Neuronal stem cell (in vitro differentiated cells): ENCODE measurements at regions not wholly inside any gene's neighbourhood (a gene's known extent, or its start where the extent isn't known, plus 50 kb on each side); places are given as distances from the start of the nearest gene placed in this dataset.
"Not testable (repeated sequence)": the region's sequence is repeated elsewhere in the genome, so short reads cannot be mapped to it uniquely, and the experiment has no call there.

ENCODE experiments used
- DNase-seq: peaks from one replicate; pipeline ENCODE4 v3.0.0-alpha.2; 2013; ENCODE audit warnings: low spot score
- H2AFZ ChIP-seq: one replicate; pipeline ENCODE4 v1.6.1; 2013; ENCODE audit warnings: mild to moderate bottlenecking, low read length, inconsistent platforms
- H2AK5ac ChIP-seq: 2 replicates; pipeline ENCODE4 v1.6.1; 2013; ENCODE audit warnings: low read depth, mild to moderate bottlenecking, inconsistent platforms, low read length, moderate library complexity, mixed read lengths
- H2BK120ac ChIP-seq: 2 replicates; pipeline ENCODE4 v1.6.1; 2013; ENCODE audit warnings: low read depth, mild to moderate bottlenecking, inconsistent platforms, low read length, moderate library complexity, mixed read lengths
- H2BK12ac ChIP-seq: one replicate; pipeline ENCODE4 v1.6.1; 2013; ENCODE audit warnings: low read length, inconsistent platforms
- H2BK15ac ChIP-seq: 2 replicates; pipeline ENCODE4 v1.6.1; 2013; ENCODE audit warnings: mild to moderate bottlenecking, low read length, inconsistent platforms, mixed read lengths
- H2BK5ac ChIP-seq: one replicate; pipeline ENCODE4 v1.6.1; 2013; ENCODE audit warnings: inconsistent platforms, mild to moderate bottlenecking, low read length, moderate library complexity
- H3K14ac ChIP-seq: one replicate; pipeline ENCODE4 v1.6.1; 2013; ENCODE audit warnings: low read length, inconsistent platforms
- H3K18ac ChIP-seq: 2 replicates; pipeline ENCODE4 v1.6.1; 2013; ENCODE audit warnings: low read length, inconsistent platforms
- H3K23ac ChIP-seq: 2 replicates; pipeline ENCODE4 v1.6.1; 2013; ENCODE audit warnings: low read depth, mild to moderate bottlenecking, mixed read lengths, low read length, inconsistent platforms; ENCODE audit not compliant: poor library complexity
- H3K27ac ChIP-seq: replicated peaks from 3 replicates; pipeline ENCODE4 v1.5.1; 2013; ENCODE audit warnings: low read length, inconsistent platforms
- H3K27me3 ChIP-seq, 3 experiments: 2 replicates each; pipeline ENCODE4 v1.6.1; 2013; ENCODE audit warnings: low read length in 3 of 3, mild to moderate bottlenecking in 2 of 3, inconsistent platforms in 1 of 3, low read depth in 1 of 3, mixed read lengths in 1 of 3, moderate library complexity in 1 of 3; ENCODE audit not compliant: control insufficient read depth in 3 of 3, insufficient read depth in 3 of 3
- H3K36me3 ChIP-seq, 2 donors: replicated peaks in 1 of 2; 2 replicates each; pipeline ENCODE4 v1.6.1; 2013; ENCODE audit warnings: low read length in 2 of 2; ENCODE audit not compliant: control insufficient read depth in 2 of 2, insufficient read depth in 2 of 2
- H3K4ac ChIP-seq: 2 replicates; pipeline ENCODE4 v1.6.1; 2013; ENCODE audit warnings: inconsistent platforms, mild to moderate bottlenecking, low read length, moderate library complexity
- H3K4me1 ChIP-seq, 2 donors: 1 replicate in 1 of 2; 2 replicates in 1 of 2; pipeline ENCODE4 v1.6.1; 2013; ENCODE audit warnings: low read length in 2 of 2, low read depth in 1 of 2; ENCODE audit not compliant: control insufficient read depth in 2 of 2, insufficient read depth in 1 of 2
- H3K4me2 ChIP-seq: one replicate; pipeline ENCODE4 v1.6.1; 2013; ENCODE audit warnings: mild to moderate bottlenecking, low read length, inconsistent platforms; ENCODE audit not compliant: insufficient read depth, poor library complexity, severe bottlenecking
- H3K4me3 ChIP-seq, 2 donors: 2 replicates each; pipeline ENCODE4 v1.5.1; 2013; ENCODE audit warnings: low read length in 2 of 2, mild to moderate bottlenecking in 2 of 2, inconsistent platforms in 1 of 2, moderate library complexity in 1 of 2
- H3K79me1 ChIP-seq: one replicate; pipeline ENCODE4 v1.6.1; 2013; ENCODE audit warnings: low read depth, mild to moderate bottlenecking, inconsistent platforms, low read length, moderate library complexity
- H3K9ac ChIP-seq: one replicate; pipeline ENCODE4 v1.6.1; 2013; ENCODE audit warnings: mild to moderate bottlenecking, low read depth, low read length, inconsistent platforms; ENCODE audit not compliant: poor library complexity
- H3K9me3 ChIP-seq, 2 donors: replicated peaks in 1 of 2; 2 replicates each; pipeline versions ENCODE3 to v1.6.1; 2013; ENCODE audit warnings: low read length in 2 of 2, mild to moderate bottlenecking in 2 of 2, inconsistent platforms in 1 of 2, low read depth in 1 of 2, mixed read lengths in 1 of 2, moderate library complexity in 1 of 2; ENCODE audit not compliant: control insufficient read depth in 2 of 2, insufficient read depth in 1 of 2
- H4K8ac ChIP-seq: one replicate; pipeline ENCODE4 v1.6.1; 2013; ENCODE audit warnings: low read depth, mild to moderate bottlenecking, inconsistent platforms, low read length, moderate library complexity
- H4K91ac ChIP-seq: one replicate; pipeline ENCODE4 v1.6.1; 2013; ENCODE audit warnings: low read length, low read depth, mild to moderate bottlenecking, inconsistent platforms; ENCODE audit not compliant: poor library complexity
- WGBS, 2 donors: extraction: QIAGEN DNeasy Blood & Tissue Kit; methylation state at CpG; one replicate each; pipeline ENCODE4 v1.1.7; 2013; ENCODE audit warnings: missing lambda C conversion rate in 2 of 2, mixed read lengths in 1 of 2; ENCODE audit not compliant: insufficient read length in 2 of 2, insufficient replicate concordance in 1 of 2; ENCODE audit errors: extremely low coverage in 2 of 2; 5-methylcytosine and 5-hydroxymethylcytosine counted together

DNA sequence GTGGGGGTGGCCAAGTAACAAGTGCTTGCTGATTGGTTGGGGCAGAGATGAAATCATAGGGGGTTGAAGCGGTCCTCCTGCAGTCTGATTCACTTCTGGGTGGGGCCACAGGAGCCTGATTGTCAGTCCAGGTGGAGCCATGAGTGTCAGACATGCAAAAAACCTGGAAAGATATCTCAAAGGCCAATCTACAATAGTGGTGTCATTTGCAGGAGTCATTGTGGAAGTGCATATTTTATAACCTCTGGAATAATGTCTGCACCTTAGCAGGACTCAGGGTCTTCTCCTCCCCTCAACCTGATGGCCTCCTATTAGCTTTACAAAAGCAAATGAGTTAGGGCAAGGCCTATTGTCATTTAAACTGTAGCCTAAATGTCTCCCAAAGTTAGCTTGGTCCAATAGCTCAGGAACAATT lies 241.4 kb downstream of the NUAK1 start:
- Histone ChIP-seq H3K79me1 (no peaks in the 10 kb centered on the region), H3K9ac (no peak overlapping the region), H2BK120ac (no peak overlapping the region), H2AK5ac (no peak overlapping the region), H2BK12ac (no peak overlapping the region), H3K9me3 (no peaks in the 10 kb centered on the region), H4K91ac (no peak overlapping the region), H2AFZ (no peak overlapping the region), H3K14ac (no peak overlapping the region), H4K8ac (no peak overlapping the region), H3K27ac (no peak overlapping the region), H3K4me1 (no peaks in the 10 kb centered on the region), H3K27me3 (no peaks in the 10 kb centered on the region), H3K23ac (no peak overlapping the region), H2BK5ac (no peak overlapping the region), H3K36me3 (no peaks in the 10 kb centered on the region), H3K4ac (no peak overlapping the region), H2BK15ac (no peak overlapping the region), H3K4me2 (no peak overlapping the region), H3K4me3 (no peak overlapping the region), H3K18ac (no peak overlapping the region)
- WGBS, 2 donors = no CpG with 5 or more reads among the region's 1 CpG
- DNase-seq = no peak

DNA sequence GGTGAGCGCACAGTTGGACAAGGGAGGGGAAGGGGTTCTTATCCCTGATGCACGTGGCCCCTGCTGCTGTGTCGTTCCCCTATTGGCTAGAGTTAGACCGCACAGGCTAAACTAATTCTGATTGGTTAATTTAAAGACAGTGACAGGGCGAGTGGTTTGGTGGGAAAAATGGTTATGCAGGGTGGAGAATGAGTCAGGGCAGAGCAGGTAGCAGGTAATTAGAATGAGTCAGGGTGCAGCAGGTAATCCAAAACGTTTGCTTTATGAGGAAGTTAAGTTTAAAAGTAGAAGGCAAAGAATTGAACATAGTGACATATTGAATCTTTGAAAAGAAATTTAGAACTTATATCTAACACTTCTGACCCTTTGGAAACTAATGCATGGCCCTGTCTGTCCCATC lies 240.5 kb downstream of the NUAK1 start:
- H2AK5ac ChIP-seq, H3K4me3 ChIP-seq, H3K9me3 ChIP-seq, H2BK120ac ChIP-seq, H3K4me2 ChIP-seq, DNase-seq, H3K9ac ChIP-seq, H2AFZ ChIP-seq, H3K18ac ChIP-seq, H3K27me3 ChIP-seq, H4K91ac ChIP-seq, H3K14ac ChIP-seq, H3K4ac ChIP-seq, H3K79me1 ChIP-seq, H4K8ac ChIP-seq, H3K36me3 ChIP-seq, H2BK12ac ChIP-seq, H3K23ac ChIP-seq, H2BK5ac ChIP-seq, H2BK15ac ChIP-seq, H3K27ac ChIP-seq, H3K4me1 ChIP-seq: not testable (repeated sequence)
- WGBS, 2 donors = no CpG with 5 or more reads among the region's 6 CpGs

DNA sequence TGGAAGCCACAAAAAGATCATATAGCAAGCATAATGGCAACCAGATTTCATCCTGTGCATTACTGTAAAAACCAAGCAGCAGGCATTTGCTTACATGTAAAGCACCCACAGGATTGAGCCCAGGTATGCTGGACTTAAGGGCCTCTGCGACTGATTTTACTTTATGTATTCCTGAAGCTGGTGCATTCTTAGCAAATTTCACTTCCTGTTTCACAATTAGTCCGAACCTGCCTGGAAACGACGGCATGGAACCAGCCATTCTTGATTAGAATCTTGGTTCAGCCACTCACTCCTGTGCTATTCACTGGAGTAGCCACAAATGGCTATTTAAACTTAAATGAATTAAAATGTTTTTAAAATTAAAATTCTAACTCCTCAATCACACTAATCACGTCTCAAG lies 239.2 kb downstream of the NUAK1 start:
- Histone ChIP-seq H3K14ac (no peak overlapping the region), H3K27me3 (no peaks in the 10 kb centered on the region), H3K4me2 (no peak overlapping the region), H3K23ac (no peak overlapping the region), H3K4ac (no peak overlapping the region), H2BK15ac (no peak overlapping the region), H2BK120ac (no peak overlapping the region), H3K36me3 (no peaks in the 10 kb centered on the region), H2BK12ac (no peak overlapping the region), H3K4me1 (no peaks in the 10 kb centered on the region), H2AK5ac (no peak overlapping the region), H3K4me3 (no peak overlapping the region), H2BK5ac (no peak overlapping the region), H4K8ac (no peak overlapping the region), H3K9me3 (no peaks in the 10 kb centered on the region), H3K79me1 (no peaks in the 10 kb centered on the region), H3K9ac (no peak overlapping the region), H2AFZ (peak overlapping the region; percentile 27), H4K91ac (no peak overlapping the region), H3K18ac (no peak overlapping the region), H3K27ac (no peak overlapping the region)
- DNase-seq = no peak
- WGBS, 2 donors = no CpG with 5 or more reads among the region's 5 CpGs

DNA sequence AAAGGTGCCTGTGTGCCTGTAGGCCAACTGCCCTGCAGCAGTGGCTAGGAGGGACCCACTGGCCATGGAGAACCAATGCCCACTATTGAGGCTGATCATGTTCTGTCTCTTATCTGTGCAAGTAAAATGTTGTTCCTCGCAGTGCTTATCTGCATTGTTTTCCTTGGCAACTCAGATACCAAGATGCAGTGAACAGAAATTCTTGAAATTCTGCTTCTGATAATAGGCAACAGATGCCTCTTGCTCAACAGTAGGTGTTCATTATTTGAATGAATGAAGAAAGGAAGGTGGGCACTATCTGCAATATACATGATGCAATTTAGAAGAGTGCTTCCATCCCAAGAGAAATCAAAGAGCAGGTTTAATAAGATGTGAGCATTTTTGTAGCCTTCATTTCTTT lies 232.2 kb downstream of the NUAK1 start:
- Histone ChIP-seq H2BK120ac (no peak overlapping the region), H3K4me3 (peak overlapping the region in 1 of 2 donors; percentile 22), H3K14ac (peak overlapping the region; percentile 11), H3K36me3 (no peaks in the 10 kb centered on the region), H2BK5ac (no peak overlapping the region), H3K23ac (no peak overlapping the region), H2BK12ac (no peak overlapping the region), H2AFZ (no peak overlapping the region), H3K4me2 (no peak overlapping the region), H3K18ac (no peak overlapping the region), H3K9me3 (no peaks in the 10 kb centered on the region), H4K8ac (no peak overlapping the region), H3K27ac (no peak overlapping the region), H4K91ac (no peak overlapping the region), H2AK5ac (no peak overlapping the region), H3K27me3 (no peaks in the 10 kb centered on the region), H3K4me1 (peaks cover 0 to 4% of the 10 kb centered on the region in 2 donors), H3K9ac (no peak overlapping the region), H2BK15ac (no peak overlapping the region), H3K79me1 (no peaks in the 10 kb centered on the region), H3K4ac (no peak overlapping the region)
- WGBS, 2 donors = no CpG with 5 or more reads among the region's 1 CpG
- DNase-seq = no peak
